AML-193 (cell line): ENCODE measurements at regions not wholly inside any gene's neighbourhood (a gene's known extent, or its start where the extent isn't known, plus 50 kb on each side); places are given as distances from the start of the nearest gene placed in this dataset.

Experiments used
- DNase-seq, 2 experiments: peaks; one replicate each; lab custom pipeline; 2025; lab: John Stamatoyannopoulos, UW

DNA sequence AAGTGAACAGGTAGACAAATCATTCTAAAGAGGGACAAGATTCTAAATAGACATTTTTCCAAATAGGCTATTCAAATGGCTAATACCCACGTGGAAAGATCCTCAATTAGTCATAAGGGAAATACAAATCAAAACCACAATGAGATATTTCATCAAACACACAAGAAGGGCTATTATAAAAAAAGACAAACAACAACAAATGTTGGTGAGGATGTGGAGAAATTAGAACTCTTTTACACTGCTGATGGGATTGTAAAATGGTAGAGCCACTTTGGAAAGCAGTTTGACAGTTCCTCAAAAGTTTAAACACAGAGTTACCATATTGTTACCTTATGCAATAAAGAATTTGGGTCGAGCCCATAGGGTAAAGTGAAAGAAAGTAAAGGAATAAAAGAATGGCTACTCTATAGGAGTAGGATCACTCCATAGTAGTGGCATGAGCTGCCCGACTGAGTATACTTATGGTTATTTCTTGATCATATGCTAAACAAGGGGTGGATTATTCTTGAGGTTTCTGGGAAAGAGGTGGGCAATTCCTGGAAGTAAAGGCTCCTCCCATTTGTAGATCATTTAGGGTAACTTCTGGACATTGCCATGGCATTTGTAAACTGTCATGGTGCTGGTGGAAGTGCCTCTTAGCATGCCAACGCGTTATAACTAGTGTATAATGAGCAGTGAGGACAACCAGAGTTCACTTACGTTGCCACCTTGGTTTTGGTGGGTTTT lies 58.9 kb upstream of the FAM9C start:
- DNase-seq, result no peak

DNA sequence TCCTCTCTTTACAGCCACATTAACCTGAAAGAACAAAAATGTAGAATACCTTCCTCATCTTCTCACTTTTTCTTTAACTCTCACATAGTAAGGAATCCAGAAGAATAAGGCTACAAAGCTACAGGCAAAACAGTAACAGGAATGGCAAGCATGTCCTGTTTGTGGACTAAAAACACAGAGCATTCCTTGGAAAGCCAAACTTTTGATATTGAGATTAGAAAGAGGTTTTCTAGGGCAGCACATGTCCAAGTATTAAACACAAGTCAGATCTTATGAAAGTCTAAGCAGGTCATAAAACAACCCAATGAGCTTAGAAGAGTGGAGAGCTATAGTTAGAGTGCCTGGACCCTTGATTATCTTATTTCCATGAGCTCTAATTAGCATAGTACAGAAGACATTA lies 58.2 kb upstream of the FAM9C start:
- no peak for DNase-seq

DNA sequence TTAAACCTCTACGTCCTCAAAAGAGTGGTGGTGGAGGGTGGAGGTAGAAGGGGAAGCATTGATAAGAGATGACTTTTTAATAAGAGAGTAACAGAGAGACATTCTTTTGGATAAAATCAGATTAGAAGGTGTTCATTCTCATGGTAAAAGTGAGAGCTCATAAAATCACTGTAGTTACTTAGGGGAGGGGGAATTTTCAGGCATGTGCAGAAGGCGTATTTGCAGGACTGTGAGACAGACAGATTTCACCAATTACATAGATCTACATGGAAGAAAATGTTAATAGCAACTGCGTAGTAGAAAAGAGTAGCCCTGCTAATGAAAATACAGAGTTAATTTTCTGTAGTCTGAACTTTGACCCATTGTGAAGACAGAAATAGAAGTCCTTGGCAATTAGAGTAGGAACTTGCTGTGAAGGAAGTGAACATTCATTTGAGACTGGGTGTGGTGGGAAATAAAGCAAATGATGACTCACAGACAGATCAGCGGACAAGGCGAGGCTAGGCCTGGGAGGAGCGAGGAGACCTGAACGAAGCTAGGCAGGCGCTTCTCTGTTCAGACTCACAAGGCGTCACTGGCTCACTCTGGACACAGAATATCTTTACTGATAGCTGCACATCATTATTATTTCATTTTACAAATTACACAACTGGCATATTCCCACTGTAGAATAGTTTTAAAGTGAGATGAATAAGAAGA lies 57.2 kb upstream of the FAM9C start:
- DNase-seq, result peak in 1 of 2 experiments; percentile 31

DNA sequence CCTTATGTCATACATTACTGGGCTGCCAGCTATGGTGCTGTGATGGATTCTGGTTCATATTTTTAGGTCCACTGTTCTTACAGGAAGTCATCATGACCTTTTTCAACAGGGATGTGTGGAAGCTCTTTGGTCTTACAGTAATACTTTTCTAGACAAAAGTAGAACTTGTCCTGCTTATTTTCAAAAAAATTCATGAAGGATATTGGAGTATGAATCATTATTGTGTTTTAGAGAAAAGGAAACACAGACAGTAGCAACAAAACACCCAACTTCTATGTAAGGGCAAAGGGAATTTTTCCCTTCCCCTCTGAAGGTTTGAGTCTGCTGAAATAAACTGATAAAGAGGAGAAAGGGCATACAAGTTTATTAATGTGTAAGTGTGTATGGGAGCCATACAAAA lies 54.7 kb upstream of the FAM9C start:
- no peak for DNase-seq

DNA sequence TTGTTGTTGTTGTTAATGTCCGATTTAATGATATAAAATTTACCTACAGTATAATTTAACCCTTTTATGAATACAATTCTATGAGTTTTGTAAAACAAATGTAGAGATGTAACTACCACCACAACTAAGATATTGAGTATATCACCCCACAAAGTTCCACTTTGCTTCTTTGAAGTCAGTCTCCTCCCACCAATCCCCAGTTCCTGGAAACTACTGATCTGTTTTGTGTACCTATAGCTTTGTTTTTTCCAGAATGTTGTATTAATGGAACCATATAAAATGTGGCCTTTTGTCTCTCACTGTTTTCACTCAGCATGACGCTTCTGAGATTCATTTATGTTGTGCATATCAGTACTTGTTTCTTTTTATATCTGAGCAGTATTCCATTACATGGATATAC lies 52.3 kb upstream of the FAM9C start:
- DNase-seq, result no peak

DNA sequence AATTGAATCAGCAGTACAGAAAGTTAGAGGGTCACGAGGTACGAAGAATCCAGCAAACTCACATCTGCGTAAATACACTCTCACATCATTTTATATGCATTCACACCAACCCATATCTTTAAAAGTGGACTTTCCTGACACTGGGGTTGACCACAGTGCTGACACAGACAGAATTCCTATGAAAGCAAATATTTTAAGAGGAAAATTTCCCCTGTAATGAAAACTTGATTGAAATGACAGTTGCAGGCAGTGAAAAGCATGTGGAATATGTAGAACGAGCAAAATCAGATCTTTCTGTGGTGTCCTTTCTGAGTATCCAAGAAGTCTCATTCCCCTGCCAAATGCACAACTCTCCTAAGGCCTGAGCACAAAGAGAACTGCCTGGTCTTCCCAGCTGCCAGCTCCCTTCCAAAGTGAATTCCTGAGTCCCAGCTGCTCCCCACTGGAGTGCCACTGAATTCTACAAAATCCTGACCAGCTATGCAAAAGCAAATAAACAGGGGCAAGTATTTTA lies 50.5 kb upstream of the FAM9C start:
- DNase-seq, result no peak

DNA sequence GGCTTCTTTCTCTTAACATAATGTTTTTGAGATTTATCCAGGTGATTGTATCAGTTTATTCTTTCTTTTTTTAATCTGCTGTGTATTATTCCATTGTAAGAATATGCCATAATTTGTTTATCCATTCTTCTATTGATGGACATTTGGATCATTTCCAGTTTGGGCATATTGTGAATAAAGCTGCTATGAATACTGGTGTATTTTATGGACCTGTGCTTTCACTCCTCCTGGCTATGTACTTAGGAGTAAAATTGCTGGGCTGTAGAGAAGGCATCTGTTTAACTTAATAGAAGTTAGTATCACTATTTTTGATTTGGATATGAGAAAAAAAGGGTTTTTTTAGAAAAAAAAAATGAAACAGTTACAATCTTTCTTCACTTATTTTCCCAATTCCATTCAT lies 50.0 kb upstream of the FAM9C start:
- DNase-seq, result no peak
